DMS79 (cell line): ENCODE measurements at regions not wholly inside any gene's neighbourhood (a gene's known extent, or its start where the extent isn't known, plus 50 kb on each side); places are given as distances from the start of the nearest gene placed in this dataset.

Experiments used
- DNase-seq: peaks from one replicate; lab custom pipeline; 2025; lab: John Stamatoyannopoulos, UW

DNA sequence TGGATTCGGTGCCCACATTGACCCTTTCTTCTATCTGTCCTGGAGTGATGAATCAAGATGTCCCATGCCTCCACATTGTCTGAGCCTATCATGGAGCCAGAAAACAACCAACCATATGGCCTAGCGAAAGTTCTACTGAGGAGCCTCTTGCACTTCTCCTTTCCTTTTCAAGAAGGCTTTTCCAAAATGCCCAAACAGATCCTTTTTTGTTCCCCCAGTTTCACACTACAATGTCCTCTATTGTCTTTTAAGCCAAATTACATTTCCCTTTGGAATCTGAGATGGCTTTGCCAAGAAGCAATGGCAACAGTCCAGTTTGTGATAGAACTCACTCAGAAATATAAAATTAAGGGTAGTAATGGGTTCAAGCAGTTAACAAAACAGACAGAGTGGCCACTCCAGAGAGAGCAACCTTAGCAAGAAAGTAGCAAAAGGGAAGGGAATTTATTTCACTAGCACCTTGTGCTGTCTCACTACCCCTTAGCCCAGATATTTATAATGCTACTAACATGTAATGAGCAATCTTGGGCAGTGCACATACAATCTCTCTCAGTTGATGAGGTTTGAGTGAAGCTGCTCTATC is 194.6 kb upstream of the PDE1C start:
- DNase-seq, result no peak

DNA sequence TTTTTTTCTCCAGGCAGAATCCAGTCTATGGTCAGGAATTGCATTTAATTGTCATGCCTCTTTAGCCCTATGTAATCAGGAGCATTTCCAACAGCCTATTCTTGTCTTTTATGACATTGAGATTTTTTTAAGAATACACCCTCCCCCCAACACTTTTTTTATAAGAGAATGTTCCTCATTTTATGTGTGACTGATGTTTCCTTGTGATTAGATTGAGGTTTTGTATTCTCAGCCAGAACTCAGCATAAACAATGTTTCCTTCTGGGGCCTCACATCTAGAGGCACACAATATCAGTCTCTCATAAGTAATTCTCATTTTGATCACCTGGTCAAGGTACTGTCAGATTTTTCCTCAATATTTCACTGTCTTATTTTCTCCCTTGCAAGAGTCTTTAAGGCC is 193.4 kb upstream of the PDE1C start:
- no peak for DNase-seq

DNA sequence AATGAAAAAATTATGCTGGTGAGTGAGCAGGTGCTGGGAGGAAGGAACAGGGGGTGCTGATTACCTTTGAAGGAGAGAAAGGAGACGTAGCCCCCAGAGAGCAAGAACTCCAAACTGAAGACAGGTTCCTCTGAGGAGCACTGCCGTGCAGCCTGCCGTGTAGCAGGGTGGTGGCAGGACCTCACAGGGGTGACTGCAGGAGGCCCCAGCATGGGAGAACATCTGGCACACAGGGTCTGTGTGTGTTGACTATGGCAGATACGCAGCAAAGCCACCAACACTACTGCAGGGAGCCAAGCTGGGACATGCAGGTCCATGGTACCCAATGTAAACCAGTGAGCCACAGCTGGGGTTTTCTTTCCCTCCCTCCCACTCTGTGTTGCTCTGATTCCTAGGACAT is 192.1 kb upstream of the PDE1C start:
- no peak for DNase-seq

DNA sequence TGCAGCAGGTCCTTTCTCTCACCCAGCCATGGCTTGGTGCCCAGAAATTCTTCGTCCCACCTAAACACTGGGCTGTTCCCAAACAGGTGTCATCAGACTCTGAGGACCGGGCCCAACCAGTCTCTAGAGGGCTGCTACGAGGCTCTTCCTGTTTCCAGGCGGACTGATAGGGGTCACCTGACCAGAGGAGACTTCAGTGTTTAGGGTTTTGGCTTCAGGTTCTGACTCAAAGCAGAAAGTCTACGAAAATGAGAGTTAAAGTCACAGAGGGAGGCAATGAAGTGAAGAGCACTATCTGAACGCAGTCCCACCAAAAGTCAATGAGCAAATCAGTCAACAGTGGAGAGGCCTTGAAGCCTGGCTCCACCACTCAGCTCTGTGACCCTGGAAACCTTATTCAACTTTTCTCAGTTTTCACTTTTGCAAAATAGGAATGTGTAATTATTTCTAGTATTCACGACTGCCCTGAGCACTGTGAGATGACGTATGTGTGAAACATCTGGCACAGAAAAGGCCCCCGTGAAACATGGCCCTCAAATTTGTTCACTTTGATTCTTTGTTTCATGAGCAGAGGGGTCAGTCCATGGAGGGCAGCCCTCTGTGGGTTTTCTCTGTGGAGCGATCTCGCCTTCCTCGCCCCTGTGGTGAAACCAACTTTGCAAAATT is 189.9 kb upstream of the PDE1C start:
- DNase-seq, result no peak

DNA sequence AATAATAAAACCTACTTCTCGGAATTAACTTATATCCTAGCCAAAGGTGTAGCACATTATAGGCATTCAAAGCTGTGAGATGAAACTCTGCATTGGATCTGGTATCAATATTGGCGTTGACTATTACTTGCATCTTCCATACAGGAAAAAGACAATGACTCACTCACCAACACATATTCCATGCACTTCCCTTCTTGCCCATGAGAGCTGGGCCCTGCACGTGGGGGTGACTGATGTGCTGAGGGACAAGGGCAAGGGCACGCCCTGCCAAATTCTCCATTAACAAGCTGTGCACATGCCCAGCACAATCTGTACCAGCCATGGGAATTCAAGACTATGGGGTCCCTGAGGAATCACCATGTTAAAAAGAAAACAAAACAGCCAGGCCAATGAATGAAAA is 188.1 kb upstream of the PDE1C start:
- DNase-seq, result no peak

DNA sequence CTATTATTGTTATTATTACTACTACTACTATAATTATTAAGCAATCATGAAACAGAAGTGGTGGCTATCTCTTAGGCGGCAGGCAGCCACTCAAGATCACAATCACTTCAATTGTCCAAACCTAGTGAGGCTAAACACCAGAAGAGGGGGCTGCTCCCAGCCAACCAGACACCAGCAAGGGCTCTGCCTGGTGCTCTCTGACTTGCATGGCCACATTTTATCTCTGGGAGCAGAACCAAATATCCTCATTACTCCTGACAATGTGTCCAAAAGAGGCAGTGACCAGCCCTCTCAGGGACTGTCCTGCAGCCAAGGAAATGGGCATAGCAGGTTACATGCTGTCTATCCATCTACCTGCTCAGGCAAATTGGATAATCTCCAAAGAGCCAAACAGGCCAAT is 187.4 kb upstream of the PDE1C start:
- DNase-seq, result no peak

DNA sequence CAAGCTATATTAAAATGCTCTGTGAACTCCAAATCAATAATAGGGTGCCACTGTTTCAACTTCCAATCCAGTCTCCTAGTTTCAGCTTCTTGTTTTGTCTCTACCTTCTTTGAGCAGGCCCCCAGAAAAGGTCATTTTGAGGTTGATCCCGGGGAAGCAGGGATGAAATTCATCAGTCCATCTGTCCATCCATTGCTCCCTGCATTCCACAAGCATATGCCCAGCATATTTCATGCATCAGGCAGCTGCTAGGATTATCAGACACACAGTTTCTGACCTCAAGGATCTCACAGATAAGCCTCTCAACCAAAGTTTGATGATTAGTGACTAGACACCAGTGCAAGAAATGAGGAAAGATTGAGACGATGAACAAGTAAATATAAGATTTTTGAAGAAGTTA is 186.6 kb upstream of the PDE1C start:
- DNase-seq, result no peak

DNA sequence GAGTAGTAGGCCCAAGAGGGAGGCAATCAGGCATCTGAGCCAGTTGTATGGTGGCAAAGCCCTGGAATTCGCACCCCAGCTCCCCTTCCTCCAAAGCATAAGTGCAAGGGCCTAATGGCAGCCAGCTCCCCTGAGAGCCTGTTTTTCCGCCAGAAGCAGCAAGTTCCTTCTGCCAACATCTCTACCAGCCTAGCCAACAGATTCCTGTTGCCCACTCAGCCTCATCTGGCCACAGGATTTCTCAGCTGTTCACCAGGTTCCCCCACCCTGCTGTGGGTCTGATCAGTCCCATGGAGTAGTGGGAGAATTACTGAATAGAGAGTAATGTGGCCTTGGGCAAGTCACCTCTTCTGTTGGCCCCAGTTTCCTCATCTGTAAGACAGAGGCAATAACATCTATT is 186.2 kb upstream of the PDE1C start:
- DNase-seq, result no peak

DNA sequence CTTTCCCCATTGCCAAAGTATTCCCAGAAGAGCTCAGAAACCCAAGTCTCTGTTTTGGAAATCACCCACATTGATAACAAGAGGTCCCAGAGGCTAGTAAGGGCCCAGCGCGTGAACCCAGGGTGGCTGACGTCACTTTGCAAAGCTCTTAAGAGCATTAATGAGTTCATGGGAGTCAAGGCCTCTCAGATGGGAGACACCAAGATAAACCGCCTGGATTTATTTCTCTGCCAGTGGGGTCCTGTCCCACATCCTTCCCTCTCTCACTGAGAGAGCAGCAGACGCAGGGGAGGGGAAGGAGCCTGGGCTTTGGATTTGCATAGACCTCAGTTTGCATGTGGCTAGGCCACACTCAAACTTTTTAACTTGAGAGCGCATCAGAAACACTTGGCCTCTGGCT is 184.8 kb upstream of the PDE1C start:
- DNase-seq, result no peak

DNA sequence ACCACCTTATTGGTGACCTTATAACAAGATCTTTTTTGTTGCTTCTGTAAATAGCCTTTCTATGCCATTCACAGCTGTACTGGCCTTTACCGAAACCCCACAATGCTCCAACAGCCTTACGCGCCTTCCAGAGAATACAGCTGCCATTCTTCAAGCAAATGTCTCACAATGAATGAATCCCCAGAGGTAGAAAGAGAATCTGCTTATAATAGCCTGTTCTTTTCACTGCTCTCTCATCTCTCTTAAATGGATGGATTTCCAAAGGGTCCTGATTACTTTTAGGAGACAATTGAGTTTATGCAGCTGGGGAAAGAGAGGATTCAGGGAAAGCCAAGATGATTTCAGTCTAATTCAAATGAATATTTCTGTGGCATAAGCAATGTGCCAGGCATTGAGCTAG is 183.1 kb upstream of the PDE1C start:
- no peak for DNase-seq

DNA sequence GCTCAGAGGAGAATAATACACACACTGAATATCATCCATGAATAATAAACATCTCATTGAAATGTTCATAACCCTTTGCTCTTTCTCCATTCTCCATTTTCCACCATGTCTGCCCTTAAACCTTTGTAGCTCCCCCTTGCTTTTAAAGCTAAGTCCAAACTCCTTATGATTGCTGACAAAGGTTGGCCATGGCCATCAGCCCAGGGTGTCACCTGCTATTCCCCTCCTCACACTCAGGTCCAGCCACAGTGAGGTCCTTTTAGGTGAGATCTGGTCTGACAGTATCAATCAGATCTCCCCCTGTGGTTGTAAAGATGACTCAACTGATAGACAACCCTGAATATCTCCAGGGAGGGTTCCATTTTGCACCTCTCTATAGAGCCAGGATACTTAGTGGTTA is 181.5 kb upstream of the PDE1C start:
- no peak for DNase-seq

DNA sequence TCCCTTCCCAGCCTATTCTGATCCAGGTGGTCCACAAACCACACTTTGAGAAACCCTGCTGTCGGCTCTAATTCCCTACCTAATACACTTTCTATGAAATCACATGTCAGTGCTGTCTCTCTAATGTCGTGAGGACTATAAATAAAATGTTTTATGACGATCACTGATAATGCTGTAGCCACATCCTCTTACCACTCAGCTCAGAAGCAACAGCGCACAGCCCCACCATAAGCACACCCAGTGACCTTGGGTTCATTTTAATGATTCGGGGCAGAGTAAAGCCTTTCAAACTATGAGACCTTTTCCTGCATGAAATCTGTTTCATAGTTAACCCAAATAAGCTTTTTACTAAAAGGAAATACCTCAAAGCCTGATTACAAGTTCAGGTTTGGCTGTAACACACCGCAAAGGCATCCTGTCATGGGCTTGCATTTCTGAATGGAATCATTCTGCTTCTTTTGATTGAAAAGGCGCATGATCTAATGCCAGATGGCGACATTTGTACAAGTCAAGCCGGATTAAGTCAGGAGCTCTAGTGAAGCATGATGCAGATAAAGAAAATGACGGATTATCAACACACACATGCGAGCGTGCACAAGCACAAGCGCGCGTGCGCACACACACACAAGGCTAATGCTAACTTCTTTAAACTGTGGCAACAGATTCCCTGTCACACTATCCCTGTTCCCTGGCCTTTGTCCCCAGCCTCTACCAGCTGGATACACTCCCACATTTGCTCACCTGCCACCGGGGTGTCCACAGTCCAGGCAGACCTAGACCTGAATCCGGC is 180.5 kb upstream of the PDE1C start:
- no peak for DNase-seq

DNA sequence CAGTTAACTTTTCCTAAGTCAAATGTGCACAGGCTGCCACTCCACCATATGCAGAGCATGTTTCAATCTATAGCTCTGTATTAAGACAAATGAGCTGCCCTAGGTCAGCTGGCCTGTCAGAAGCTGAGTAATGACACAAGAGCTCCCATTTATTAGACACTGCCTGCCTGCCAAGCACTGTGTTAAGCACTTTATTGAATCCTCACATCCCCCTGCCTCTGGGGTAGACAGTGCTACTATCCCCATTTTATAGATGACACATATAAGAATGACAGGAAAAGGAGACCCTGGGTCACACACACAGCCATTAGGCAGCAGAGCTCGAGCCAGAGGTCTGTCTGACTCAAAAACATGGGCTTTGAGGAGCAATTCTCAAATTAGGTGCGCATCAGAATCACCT is 179.8 kb upstream of the PDE1C start:
- no peak for DNase-seq

DNA sequence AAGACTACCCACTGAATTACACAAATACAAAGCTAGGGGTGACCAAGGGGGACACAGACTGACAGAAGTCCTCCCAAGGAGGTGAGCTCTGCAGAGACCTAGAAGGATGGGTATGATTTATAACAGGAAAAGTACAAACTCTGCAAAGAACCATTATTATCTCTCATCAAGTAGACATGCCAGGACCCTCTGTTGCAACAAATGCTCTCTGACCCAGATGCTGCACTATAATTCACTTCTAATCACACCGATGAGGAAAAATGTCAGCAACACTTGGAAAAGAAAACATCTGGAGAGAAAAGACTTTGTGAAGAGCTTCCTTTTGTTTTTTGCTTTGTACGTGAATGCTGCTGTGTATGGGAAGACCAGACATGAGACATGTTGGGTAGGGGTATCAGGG is 178.3 kb upstream of the PDE1C start:
- no peak for DNase-seq

DNA sequence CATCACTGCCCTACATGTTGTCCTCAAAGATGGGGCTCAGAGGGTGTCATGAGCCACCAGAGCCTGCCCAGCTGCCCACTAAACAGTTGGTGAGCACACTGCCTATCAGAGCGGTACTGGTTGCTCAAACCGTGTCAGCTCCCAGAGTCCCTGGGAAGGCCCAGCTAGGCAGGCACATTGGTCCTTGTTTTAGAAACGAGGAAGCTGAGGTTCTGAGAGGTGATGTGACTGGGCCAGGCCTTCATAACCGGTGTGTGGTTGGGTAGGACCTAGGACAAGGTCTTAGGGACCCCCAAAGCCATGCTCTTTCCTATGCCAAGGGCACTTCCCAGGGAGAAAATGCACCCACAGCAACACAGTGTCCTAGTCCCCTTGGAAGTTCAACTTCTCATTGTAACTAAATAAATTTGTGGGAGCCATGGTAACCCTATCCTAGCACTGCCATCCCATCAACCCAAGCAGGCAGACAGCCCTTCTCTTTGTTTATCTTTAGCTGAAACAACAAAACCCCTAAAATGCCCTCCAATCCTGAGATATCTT is 174.7 kb upstream of the PDE1C start:
- DNase-seq, result no peak

DNA sequence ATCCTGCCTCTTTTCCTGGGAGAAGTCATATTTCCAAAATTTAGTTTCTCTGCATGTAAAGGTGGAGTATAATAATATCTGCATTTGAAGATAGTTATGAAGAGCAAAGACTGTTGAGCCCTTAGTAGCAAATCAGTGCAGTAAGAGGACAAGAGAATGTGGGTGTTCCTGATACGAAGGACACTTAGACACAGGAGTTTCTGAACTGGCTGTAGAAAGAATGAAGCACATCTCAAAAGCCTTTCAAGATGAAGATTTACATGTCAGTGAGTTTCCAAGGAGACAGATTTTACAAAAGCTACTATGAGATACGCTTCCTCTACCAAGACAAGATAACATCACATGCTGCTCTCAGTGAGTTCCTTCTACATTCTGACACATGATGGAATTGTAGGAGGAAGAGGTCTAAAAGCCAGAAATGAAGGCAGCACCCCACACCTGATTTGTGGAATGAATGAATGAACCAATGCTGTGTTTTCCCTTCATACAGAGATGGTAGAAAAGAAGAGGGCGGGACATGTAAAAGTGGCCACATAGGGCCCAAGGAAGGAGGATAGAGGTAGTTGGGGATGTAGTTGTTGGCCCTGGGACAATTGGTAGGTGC is 173.6 kb upstream of the PDE1C start:
- DNase-seq, result no peak

DNA sequence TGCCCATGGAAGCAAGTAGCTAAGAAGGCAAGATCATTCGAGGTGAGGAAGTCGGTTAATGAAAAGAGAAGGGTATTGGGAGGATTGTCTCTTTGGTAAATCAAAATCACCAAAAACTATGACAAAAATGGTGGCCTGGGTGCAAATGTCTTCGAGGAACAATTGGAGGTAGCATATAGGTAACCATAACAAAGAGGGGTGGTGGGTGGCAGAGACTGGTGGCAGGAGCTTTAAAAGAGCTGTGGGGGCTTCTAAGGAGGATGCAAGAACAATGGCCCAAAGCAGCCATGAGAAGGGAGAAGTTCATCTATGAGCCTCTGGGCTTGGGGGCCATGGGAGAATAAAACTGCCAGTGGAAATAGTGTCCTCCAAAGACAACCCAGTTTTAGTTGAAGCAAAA is 172.2 kb upstream of the PDE1C start:
- no peak for DNase-seq

DNA sequence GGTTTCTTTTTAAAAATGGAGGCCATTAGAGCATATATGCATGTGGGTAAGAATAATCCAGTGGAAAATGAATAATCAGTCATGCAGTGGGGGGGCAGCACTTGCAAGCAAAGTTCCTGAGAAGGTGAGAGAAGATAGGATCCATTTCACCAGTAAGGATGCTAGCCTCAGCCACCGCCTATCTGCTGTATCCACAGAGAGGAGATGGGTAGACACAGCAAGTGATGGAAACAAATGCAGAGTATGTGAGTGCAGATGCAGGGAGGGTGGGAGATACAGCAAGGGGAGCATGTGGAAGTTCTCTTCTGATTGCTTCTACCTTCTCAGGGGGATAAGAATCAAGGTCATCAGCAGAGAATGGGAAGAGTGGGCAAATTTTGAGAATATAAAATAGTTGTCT is 171.4 kb upstream of the PDE1C start:
- DNase-seq, result no peak

DNA sequence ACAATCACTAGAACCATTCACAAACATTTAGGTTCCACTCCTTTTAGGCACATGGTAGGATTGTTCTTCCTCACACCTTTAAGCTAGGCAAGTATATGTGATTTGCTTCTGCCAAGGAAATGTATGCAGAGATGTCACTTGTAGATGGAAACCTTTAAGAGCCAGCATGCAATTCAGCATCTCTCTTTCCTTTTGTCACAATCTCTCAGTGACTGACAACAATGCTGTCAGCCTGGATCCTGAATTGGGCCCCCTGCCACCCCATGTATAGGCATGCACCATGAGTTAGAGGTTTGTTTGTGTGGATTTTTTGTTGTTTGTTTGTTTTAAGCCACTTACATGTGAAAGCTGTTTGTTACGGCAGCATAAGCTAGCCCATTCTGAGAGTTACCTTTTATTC is 169.6 kb upstream of the PDE1C start:
- DNase-seq, result no peak

DNA sequence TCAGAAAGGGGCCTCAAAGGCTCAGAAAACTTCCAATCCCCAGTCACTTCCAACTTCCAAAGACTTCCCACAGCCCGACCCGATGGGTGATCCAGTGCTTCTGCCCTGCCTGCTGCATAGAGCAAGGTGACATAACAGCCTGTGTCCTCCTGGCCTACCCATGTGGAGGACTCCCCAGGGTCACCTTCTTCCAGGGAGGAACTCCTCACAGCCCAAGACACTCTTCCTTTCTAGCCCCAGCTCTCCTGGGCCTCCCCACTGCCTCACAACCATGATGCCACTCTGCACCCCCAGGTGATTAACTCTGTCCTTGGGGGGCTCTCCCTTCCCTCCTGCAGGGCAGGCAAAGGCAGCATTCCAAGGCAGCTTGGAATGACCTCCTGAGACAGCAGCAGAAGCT is 158.4 kb upstream of the PDE1C start:
- DNase-seq, result no peak

DNA sequence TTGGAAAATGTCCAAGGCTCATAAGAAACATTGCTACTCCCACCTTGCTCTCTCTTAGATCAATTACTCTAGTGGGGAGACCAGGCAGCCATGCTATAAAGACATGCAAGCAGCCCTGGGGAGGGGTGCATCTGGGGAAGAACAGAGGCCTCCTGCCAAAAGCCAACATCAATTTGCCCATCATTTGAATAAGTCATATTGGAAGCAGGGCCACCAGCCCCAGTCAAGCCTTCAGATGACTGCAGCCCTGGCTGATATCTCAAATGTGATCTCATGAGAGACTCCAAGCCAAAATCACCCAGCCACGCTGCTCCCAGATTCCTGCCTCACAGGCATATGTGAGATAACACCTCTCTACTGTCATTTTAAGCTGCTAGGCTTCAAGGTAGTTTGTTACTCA is 157.5 kb upstream of the PDE1C start:
- no peak for DNase-seq

DNA sequence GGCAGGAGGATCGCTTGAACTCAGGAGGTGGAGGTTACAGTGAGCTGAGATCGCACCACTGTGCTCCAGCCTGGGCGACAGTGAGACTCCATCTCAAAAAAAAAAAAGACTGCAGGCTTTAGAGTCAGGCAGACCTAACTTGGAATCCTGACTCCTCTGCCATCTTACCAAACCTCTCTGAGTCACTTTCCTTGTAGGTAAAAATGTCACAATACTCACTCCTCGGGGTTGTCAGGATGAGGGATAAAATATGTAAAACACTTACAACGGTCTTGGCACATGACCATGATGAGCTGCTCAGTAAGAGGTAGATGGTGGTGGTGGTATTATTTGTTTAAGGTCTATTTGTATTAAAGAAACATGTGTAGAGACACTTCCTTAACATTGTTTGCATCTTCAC is 154.1 kb upstream of the PDE1C start:
- no peak for DNase-seq

DNA sequence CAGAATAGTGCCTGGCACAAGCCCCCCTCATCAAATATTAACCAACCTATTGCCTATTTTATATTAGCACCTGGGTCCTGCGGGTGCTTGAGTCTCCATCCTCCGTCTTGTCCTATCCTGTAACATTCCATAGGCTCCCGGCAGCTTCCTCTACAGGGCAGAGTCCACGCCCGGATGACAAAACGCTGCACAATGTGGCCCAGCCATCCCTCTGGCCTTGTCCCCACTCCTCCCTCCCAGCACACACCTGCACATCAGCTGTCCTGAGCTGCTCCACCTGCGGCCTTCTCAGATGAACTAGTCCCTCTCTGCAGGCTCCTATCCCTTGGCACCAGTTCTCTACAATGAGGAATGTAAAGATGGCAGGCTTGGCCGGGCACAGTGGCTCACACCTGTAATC is 153.5 kb upstream of the PDE1C start:
- DNase-seq, result no peak
